SK-N-SH treated with all-trans-retinoic acid at 6 μM for 48 hours (cell line): ENCODE measurements at regions not wholly inside any gene's neighbourhood (a gene's known extent, or its start where the extent isn't known, plus 50 kb on each side); places are given as distances from the start of the nearest gene placed in this dataset.

Experiments
- ATAC-seq: fragments of 200-7000 bp; cut with Tn5 transposase; 3 replicates; pipeline ENCODE4 v1.9.1; 2020; ENCODE audit warnings: mild to moderate bottlenecking, moderate library complexity
- ARNTL ChIP-seq: fragments of 450-650 bp; formaldehyde crosslinking; IDR thresholded peaks from 2 replicates; pipeline ENCODE4 v1.5.0; 2020; ENCODE audit warnings: low read depth, mild to moderate bottlenecking, moderate library complexity, borderline replicate concordance
- BACH2 ChIP-seq: fragments of 250-450 bp; sonication (Bioruptor Pico); IDR thresholded peaks from 2 replicates; pipeline ENCODE4 v1.9.0; 2021; ENCODE audit warnings: mild to moderate bottlenecking, borderline replicate concordance
- CREB5 ChIP-seq: fragments of 250-450 bp; sonication (Bioruptor Pico); IDR thresholded peaks from 2 replicates; pipeline ENCODE4 v1.5.1; 2020; ENCODE audit warnings: low read depth, mild to moderate bottlenecking, moderate library complexity
- CSDC2 ChIP-seq: fragments of 250-450 bp; sonication (Bioruptor Pico); IDR thresholded peaks from 2 replicates; pipeline ENCODE4 v1.5.0; 2020; ENCODE audit warnings: mild to moderate bottlenecking, moderate library complexity
- CSRNP3 ChIP-seq: fragments of 250-450 bp; sonication (Bioruptor Pico); IDR thresholded peaks from 2 replicates; pipeline ENCODE4 v1.5.1; 2021; ENCODE audit warnings: mild to moderate bottlenecking, moderate library complexity
- ESRRG ChIP-seq: fragments of 250-450 bp; sonication (Bioruptor Pico); IDR thresholded peaks from 2 replicates; pipeline ENCODE4 v1.6.1; 2021; ENCODE audit warnings: mild to moderate bottlenecking
- GLIS3 ChIP-seq: fragments of 250-450 bp; sonication (Bioruptor Pico); IDR thresholded peaks from 2 replicates; pipeline ENCODE4 v1.5.0; 2020; ENCODE audit warnings: mild to moderate bottlenecking, moderate library complexity
- ISL1 ChIP-seq: fragments of 250-450 bp; sonication (Bioruptor Pico); IDR thresholded peaks from 2 replicates; pipeline ENCODE4 v2.1.2; 2022; ENCODE audit warnings: mild to moderate bottlenecking, moderate library complexity
- OSR1 ChIP-seq: fragments of 250-450 bp; sonication (Bioruptor Pico); IDR thresholded peaks from 2 replicates; pipeline ENCODE4 v1.8.0; 2022; ENCODE audit warnings: moderate library complexity, mild to moderate bottlenecking, inconsistent platforms
- PATZ1 ChIP-seq: fragments of 250-450 bp; sonication (Bioruptor Pico); IDR thresholded peaks from 2 replicates; pipeline ENCODE4 v1.8.0; 2020; ENCODE audit warnings: mild to moderate bottlenecking, moderate library complexity, borderline replicate concordance
- POU6F1 ChIP-seq: fragments of 250-450 bp; sonication (Bioruptor Pico); IDR thresholded peaks from 2 replicates; pipeline ENCODE4 v1.8.0; 2021; ENCODE audit warnings: low read depth, mild to moderate bottlenecking, moderate library complexity, borderline replicate concordance
- PPARA ChIP-seq: fragments of 250-450 bp; sonication (Bioruptor Pico); IDR thresholded peaks from 2 replicates; pipeline ENCODE4 v1.5.0; 2020; ENCODE audit warnings: mild to moderate bottlenecking, borderline replicate concordance
- RARB ChIP-seq: fragments of 250-450 bp; sonication (Bioruptor Pico); IDR thresholded peaks from 2 replicates; pipeline ENCODE4 v1.8.0; 2021; ENCODE audit warnings: mild to moderate bottlenecking, moderate library complexity
- SNAI2 ChIP-seq: fragments of 250-450 bp; sonication (Bioruptor Pico); IDR thresholded peaks from 2 replicates; pipeline ENCODE4 v1.5.0; 2020; ENCODE audit warnings: mild to moderate bottlenecking, moderate library complexity
- TCF4 ChIP-seq: fragments of 250-450 bp; sonication (Bioruptor Pico); IDR thresholded peaks from 2 replicates; pipeline ENCODE4 v1.8.0; 2021; ENCODE audit warnings: mild to moderate bottlenecking, moderate library complexity, borderline replicate concordance
- TOX ChIP-seq: fragments of 250-450 bp; sonication (Bioruptor Pico); IDR thresholded peaks from 2 replicates; pipeline ENCODE4 v1.8.0; 2021; ENCODE audit warnings: mild to moderate bottlenecking, moderate library complexity, borderline replicate concordance
- TSHZ2 ChIP-seq: fragments of 250-450 bp; sonication (Bioruptor Pico); IDR thresholded peaks from 2 replicates; pipeline ENCODE4 v1.5.0; 2020; ENCODE audit warnings: mild to moderate bottlenecking, moderate library complexity
- ZC3H10 ChIP-seq: fragments of 250-450 bp; sonication (Bioruptor Pico); IDR thresholded peaks from 2 replicates; pipeline ENCODE4 v1.5.1; 2021; ENCODE audit warnings: mild to moderate bottlenecking, moderate library complexity
- ZFP3 ChIP-seq: fragments of 250-450 bp; sonication (Bioruptor Pico); IDR thresholded peaks from 2 replicates; pipeline ENCODE4 v1.5.0; 2020; ENCODE audit warnings: mild to moderate bottlenecking, moderate library complexity
- ZFP30 ChIP-seq: fragments of 450-650 bp; formaldehyde crosslinking; IDR thresholded peaks from 2 replicates; pipeline ENCODE4 v1.5.0; 2022; ENCODE audit warnings: mild to moderate bottlenecking, moderate library complexity
- ZNF70 ChIP-seq: fragments of 450-650 bp; formaldehyde crosslinking; IDR thresholded peaks from 2 replicates; pipeline ENCODE4 v1.5.0; 2020; ENCODE audit warnings: mild to moderate bottlenecking, moderate library complexity
- ZNF8 ChIP-seq: fragments of 450-650 bp; formaldehyde crosslinking; IDR thresholded peaks from 2 replicates; pipeline ENCODE4 v1.5.0; 2020; ENCODE audit warnings: mild to moderate bottlenecking, moderate library complexity

- TF ChIP-seq OSR1 (CRISPR knock-in tag), result no peak
- TF ChIP-seq CSRNP3, result no peak
- no peak for TF ChIP-seq ZFP30
- no peak for TF ChIP-seq ZC3H10 (CRISPR knock-in tag)
- no peak for TF ChIP-seq TCF4 (CRISPR knock-in tag)
- TF ChIP-seq ARNTL (CRISPR knock-in tag), result no peak
- no peak for TF ChIP-seq TSHZ2
- no peak for TF ChIP-seq CSDC2 (CRISPR knock-in tag)
- no peak for TF ChIP-seq ZFP3 (CRISPR knock-in tag)
- no peak for TF ChIP-seq CREB5 (CRISPR knock-in tag)
- TF ChIP-seq SNAI2, result no peak
- TF ChIP-seq ESRRG (CRISPR knock-in tag), result no peak
- no peak for TF ChIP-seq PATZ1
- no peak for TF ChIP-seq BACH2 (CRISPR knock-in tag)
- no peak for TF ChIP-seq ISL1 (CRISPR knock-in tag)
- TF ChIP-seq TOX (CRISPR knock-in tag), result no peak
- TF ChIP-seq PPARA (CRISPR knock-in tag), result no peak
- no peak for ATAC-seq
Measured at GRCh38 chr5:32503261-32503660, 58.7 kb upstream of the ZFR start.

GRCh38 chr5:32501071-32502002 lies 56.8 kb upstream of the ZFR start:
- ATAC-seq, result no peak
- no peak for TF ChIP-seq ZC3H10 (CRISPR knock-in tag)
- no peak for TF ChIP-seq ZNF8 (CRISPR knock-in tag)
- no peak for TF ChIP-seq GLIS3 (CRISPR knock-in tag)
- no peak for TF ChIP-seq ESRRG (CRISPR knock-in tag)
- TF ChIP-seq BACH2 (CRISPR knock-in tag), result no peak
- no peak for TF ChIP-seq CSRNP3
- no peak for TF ChIP-seq TSHZ2
- TF ChIP-seq POU6F1 (CRISPR knock-in tag), result no peak
- no peak for TF ChIP-seq ISL1 (CRISPR knock-in tag)
- TF ChIP-seq ARNTL (CRISPR knock-in tag), result no peak
- no peak for TF ChIP-seq PATZ1
- TF ChIP-seq SNAI2, result no peak
- TF ChIP-seq ZFP3 (CRISPR knock-in tag), result no peak
- no peak for TF ChIP-seq RARB (CRISPR knock-in tag)
- no peak for TF ChIP-seq ZNF70 (CRISPR knock-in tag)
- no peak for TF ChIP-seq CSDC2 (CRISPR knock-in tag)
- TF ChIP-seq TCF4 (CRISPR knock-in tag), result no peak
